CD4-positive, alpha-beta T cell treated with Interleukin-4 for 1 hour (primary cell): ENCODE measurements at regions not wholly inside any gene's neighbourhood (a gene's known extent, or its start where the extent isn't known, plus 50 kb on each side); places are given as distances from the start of the nearest gene placed in this dataset.

ENCODE experiments used
- DNase-seq, 2 donors: peaks; one replicate each; pipeline ENCODE4 v3.0.0-alpha.2; 2020 to 2022

- DNase-seq: no peak
Observed at GRCh38 chr5:61969755-61970154, 336.3 kb upstream of the KIF2A start.

- DNase-seq: no peak
Observed at GRCh38 chr5:61970218-61970617, 335.8 kb upstream of the KIF2A start.

DNA sequence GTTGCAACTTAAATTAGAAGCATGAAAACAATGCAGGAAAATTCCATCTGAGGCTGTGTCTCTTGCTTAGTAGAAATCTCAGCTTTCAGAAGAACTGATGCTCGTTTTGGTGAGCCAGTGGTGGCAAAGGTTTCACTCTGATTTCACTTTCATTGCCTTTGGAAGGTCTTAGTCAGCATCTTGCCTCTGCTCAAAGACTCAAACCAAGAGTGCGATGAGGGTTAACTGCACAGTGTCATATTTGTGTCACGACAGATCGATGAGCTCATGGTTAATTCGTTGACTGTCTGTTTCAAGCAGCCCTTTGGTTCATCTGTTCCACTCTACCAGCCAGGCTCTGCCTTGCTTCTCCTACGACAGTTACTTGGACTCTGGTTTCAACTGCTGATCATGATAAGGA, 331.3 kb upstream of the KIF2A start:
- DNase-seq: no peak

DNA sequence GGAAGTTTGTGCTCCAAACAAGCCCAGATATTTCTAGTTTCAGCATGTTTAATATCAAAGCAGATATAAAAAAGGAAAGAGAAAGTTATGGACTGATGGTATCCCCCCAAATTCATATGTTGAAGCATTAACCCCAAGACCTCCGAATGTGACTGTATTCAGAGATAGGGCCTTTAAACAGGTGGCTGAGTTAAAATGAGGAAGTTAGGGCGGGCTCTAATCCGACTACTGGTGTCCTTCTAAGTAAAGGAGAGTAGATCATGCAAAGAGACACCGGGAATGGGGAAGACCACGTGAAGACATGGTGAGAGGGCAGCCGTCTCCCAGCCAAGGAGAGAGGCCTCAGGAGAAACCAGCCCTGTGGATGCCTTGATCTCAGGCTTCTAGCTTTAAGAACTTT, 324.1 kb upstream of the KIF2A start:
- no peak for DNase-seq

GRCh38 chr5:61991430-61991829, 314.6 kb upstream of the KIF2A start:
- no peak for DNase-seq

DNA sequence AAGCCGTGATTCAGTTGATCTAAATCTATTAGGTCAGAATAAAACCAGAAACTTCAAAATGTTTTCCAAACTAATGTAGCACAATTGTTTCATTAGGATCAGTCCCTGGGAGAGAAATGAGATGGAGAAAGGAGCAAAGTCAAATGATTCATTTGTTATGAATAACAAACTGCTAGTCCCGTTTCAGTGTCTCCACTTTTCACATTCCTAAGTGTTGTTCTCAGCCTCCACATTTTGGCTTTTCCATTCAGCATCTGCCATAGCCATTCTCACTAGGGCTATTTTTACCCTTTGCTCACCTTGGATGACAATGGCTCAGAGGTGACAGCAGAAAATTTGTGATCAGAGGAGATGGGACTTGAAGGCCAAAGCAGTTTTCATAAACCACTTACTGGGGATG, 314.1 kb upstream of the KIF2A start:
- DNase-seq: no peak

DNA sequence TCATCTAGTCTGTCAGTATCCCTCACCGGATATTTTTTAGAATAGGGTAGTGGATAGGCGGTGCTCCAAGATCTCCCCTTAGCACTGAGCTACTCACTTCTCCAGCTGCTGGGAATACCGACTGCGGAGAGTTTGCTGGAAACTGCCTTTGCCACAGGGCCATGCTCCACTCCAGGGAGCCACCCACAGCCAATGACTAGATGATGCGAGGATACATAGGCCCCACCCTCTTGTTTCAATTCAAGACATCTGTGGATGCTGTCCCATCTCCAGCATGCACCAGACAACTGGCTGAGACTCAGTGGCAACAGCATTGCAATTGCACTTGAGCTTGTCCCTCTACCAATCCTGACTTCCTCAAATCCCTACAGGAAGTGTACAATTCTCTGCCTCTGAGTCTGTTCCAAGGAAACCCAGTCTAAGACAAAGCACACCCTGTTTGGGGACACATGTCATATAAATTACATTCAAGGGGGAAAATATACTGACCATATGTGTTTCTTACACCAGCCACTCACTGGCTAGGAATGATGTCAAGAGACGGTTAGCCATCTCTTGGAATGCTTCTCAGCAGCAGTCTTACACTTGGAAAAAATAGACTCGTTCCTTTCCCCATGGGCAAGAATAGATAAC, 312.6 kb upstream of the KIF2A start:
- DNase-seq: no peak

- no peak for DNase-seq
Observed at GRCh38 chr5:61994171-61994570, 311.8 kb upstream of the KIF2A start.

DNA sequence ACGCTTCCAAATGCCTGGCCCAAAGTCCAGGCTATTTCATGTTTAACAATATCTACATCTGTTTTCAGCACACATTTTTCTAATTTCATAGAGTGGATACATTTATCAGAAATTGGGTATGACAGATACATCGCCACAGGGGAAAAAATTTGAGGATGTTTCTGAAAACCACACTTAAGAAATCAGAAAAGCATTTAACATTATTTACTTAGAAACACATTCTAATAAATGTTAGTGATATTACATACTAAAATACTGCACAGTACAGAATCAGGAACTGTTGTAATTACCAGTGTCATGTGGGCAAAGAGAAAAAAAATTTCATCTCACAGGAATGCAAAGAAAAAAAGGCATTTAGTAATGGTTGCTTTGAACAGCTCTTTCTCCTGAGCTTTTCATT, 310.5 kb upstream of the KIF2A start:
- no peak for DNase-seq

GRCh38 chr5:61999371-61999770, 306.6 kb upstream of the KIF2A start:
- DNase-seq: no peak

DNA sequence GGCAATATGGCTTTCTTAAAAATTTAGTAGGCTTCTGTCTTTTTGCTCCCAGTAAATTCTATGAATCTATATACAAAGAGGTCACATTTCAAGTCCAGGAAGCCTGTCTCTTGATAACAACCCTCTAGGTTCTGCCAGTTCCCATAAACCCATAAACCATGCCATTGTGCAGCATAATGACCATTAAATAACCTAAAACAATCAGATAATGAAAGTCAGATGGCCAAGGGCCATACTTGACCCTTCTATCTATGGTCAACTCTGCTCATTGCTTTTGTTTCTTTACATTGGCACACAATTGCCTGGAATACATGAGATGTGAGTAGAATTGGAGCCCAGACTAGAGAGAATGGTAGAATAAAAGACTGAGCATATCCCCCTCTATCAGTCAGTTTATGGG, 305.4 kb upstream of the KIF2A start:
- no peak for DNase-seq

DNA sequence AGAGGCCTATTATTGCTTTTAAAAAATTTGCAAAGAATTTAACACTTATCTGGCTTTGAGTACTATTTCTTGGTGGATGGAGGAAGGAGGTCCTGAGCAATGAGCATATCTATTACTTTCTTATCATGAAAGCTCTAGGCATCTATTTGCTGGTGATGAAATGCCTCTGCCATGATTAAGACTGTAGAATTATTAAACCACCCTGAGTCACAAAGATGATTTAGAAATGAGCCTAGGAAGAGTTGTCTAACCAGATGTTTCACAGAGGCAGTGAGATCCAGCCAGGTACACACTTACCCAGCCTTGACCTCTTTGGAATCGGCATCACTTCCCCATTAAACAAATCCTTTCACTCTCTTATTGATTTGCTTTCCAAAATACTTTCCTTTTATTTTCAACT, 304.4 kb upstream of the KIF2A start:
- DNase-seq: no peak

DNA sequence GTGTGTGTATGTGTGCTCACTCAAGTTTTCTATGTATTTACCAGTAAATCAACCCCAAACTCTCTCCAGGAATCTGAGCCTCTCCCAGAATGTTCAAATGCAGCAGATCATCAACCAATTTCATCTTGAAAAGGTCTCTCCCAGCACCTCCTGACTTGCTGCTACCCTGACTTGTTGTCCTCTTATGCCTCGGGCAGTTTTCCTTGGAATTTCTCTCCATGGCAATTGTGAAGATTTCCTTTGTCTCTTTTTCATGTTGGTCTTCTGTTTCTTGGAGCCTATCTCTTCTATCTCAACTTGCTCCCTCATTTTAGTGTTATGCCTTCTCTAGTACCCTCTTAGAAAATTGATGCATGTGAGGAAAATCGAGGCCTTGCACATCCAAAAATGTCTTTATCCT, 303.6 kb upstream of the KIF2A start:
- no peak for DNase-seq

DNA sequence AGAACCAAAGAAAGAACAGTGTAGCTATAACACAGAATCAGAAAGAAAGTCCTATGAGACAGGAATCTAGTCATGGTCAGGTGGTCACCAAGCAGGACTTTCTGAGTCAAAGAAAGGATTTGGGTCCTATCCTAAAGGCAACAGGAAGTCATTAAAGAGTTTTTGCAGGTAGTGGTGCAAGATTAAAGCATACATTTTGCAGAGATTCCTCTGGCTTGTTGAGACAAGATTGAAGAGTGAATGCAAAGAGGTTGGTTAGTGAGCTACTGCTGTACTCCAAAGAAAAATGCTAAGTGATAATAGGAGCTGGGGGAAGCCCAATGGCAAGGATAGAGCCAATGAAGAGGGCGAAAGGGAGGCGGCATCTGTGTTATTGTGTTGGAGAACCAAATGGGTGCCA, 300.5 kb upstream of the KIF2A start:
- no peak for DNase-seq

DNA sequence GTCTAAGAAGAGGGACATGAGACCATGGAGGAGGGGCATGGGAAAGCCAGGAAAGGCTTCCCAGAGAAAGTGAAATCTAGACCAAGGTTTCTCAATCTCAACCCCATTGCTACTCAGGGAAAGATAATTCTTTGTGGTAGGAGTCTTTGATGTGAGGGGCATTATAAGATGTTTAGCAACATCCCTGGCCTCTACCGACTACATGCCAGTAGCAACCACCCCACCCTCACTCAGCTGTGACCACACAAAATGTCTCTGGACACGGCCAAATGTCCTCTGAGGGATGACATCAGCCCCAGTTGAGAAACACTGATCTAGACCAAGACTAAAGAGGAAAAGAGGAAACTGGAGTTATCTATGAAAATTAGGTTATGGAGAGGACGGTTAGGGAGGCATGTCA, 298.5 kb upstream of the KIF2A start:
- DNase-seq: no peak

DNA sequence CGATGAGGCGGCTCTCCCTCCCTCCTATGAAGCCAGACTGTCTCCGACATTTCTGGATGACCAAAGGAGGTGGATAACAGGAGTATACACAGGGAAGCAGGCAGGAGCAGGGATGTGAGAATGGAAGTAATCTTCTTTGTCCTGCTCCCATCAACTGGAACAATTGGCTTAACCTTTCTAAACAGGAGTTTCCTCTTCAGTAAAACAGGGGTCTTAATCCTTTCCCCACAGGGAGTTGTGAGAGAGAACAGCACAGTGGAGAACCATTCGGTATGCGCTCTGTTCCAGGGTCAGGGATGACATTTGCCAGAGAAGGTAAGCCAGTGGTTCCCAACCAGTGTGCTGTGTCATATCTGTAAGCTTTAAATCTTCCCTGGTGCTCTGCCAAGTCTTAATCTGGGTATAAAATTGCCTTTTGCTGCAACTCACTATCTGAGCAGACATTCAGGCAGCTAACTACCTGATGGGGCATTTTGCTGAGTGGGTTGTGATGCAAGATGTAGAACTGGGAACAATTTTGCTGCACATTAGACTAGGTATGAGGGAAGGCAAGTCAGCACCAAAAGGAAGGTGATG, 294.8 kb upstream of the KIF2A start:
- no peak for DNase-seq

DNA sequence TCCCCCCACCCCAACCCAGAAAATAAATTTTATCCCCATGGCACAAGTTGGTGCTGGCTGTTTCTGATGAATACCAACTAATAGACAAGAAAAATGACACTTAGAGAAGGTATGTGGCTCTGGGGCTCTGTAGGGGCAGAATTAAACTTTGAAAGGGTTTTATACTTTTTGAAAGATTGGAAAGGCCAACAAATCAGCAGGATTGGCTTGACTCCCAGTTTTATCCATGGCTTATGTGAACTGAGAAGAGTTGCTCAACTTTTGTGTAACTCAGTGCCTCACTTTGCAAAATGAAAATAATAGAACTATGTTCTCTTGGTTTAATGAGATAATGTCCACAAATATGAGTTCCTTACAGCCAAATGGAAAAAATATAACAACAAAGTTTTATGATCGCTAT, 288.9 kb upstream of the KIF2A start:
- no peak for DNase-seq

- DNase-seq: no peak
Observed at GRCh38 chr5:62029303-62029702, 276.7 kb upstream of the KIF2A start.

- no peak for DNase-seq
Observed at GRCh38 chr5:62030326-62030725, 275.7 kb upstream of the KIF2A start.

DNA sequence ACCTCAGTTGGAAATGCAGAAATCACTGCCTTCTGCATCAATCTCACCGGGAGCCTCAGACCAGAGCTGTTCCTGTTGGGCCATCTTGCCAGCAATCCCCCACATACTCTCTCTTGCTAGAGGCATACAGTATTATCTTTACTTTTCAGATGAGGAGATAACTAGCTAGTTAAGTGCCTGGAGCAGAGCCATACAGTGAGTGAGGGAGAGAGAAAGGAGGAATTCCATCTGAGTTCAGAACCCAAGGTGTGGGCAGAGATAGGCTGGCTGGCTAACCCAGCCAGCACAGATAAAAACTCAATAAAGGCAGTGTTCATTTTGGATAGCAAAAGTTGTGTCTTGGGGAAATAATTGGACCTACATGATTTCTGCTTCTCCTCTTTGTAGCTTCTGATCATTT, 268.0 kb upstream of the KIF2A start:
- no peak for DNase-seq

DNA sequence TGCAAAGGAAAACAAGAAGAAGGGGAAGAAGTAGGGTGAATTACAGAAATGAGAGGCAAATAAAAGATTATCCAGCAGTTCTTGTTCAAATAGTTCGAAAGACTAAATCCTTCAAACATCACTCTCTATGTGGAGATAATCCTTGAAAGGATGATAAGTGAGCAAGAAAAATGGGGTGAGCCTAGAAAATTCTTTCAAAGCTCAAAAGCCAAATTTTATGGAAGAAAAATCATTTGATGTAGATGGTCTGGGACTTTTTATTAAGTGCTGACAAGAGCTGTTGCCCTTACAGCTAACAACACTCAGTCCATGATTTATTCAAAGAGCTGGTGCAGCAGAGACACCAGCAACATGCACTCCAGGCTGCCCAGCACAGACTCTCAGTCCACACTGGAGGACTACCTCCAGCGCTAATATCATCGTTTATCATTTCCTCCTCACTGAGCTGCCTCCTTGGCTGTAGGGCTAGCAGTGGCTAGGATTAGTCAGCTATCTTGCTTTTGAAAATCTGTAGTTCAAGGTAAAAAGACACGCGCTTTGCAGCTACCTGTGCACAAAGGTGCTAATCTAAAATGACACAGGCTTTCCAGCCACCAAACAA, 264.8 kb upstream of the KIF2A start:
- DNase-seq: no peak

GRCh38 chr5:62042007-62042406, 264.0 kb upstream of the KIF2A start:
- DNase-seq: no peak

- no peak for DNase-seq
Observed at GRCh38 chr5:62043289-62044280, 262.4 kb upstream of the KIF2A start.

DNA sequence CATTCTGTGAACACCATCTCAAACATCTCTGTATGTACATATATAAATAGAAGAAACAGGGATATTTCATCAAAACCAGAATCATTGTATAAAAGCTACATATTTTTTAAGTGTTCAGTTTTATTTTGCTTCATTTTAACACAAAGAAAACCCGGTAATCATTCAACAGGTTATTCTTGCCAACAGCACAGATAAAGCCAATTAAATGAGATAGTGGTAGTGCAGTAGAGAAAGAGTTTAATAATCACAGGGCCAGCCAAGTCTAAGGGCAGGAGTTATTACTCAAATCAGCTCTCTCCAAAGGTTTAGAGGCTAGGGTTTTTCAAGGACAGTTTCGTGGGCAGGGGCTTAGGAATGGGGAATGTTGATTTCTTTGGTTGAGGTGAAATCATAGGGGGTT, 261.0 kb upstream of the KIF2A start:
- DNase-seq: no peak
